Right cardiac atrium (tissue), 5 donors: ENCODE measurements at regions not wholly inside any gene's neighbourhood (a gene's known extent, or its start where the extent isn't known, plus 50 kb on each side); places are given as distances from the start of the nearest gene placed in this dataset.
"Not testable (repeated sequence)": the region's sequence is repeated elsewhere in the genome, so short reads cannot be mapped to it uniquely, and the experiment has no call there.

Source experiments
- ATAC-seq, 2 donors: fragments of 200-7000 bp; cut with Tn5 transposase; one replicate each; pipeline versions ENCODE4 v1.8.0 to v1.9.1; 2020; ENCODE audit warnings: moderate library complexity in 2 of 2, mild to moderate bottlenecking in 1 of 2
- DNase-seq, 3 donors: peaks; one replicate each; pipeline ENCODE4 v3.0.0-alpha.2; 2020
- H3K27ac ChIP-seq: one replicate; pipeline ENCODE4 v1.5.1; 2013; ENCODE audit warnings: mild to moderate bottlenecking, low read length, control low read depth, moderate library complexity
- H3K27me3 ChIP-seq: one replicate; pipeline ENCODE4 v1.6.1; 2013; ENCODE audit not compliant: control insufficient read depth, insufficient read depth
- H3K4me1 ChIP-seq: one replicate; pipeline ENCODE4 v1.6.1; 2013; ENCODE audit warnings: low read length; ENCODE audit not compliant: control insufficient read depth, insufficient read depth
- H3K4me3 ChIP-seq: one replicate; pipeline ENCODE4 v1.5.1; 2013; ENCODE audit warnings: low read length, control low read depth
- H3K9me3 ChIP-seq: one replicate; pipeline ENCODE4 v1.6.1; 2013; ENCODE audit warnings: low read length; ENCODE audit not compliant: control insufficient read depth
- WGBS: extraction: QIAGEN DNeasy Blood & Tissue Kit; methylation state at CpG from one replicate; pipeline ENCODE4 v1.1.7; 2013; 5-methylcytosine and 5-hydroxymethylcytosine counted together
- intact Hi-C, 4 donors: fragments of 100-400 bp; cut with DNase I; formaldehyde crosslinking; loops; one replicate each; pipeline versions ENCODE4 v1.11.0 to v1.14.0; 2022 to 2023
- donor health status: healthy with polysubstance abuse.
- donor health status: DM: no; HTN: yes; CAD: no.
- donor health status: DM: no; HTN: no; CAD: no.
- donor health status: DM: no; HTN: yes; CAD: no; lungs with severe emphysema.
- donor health status: DM: yes; HTN: yes; CAD: no.

GRCh38 chr15:26224266-26224665 lies 361.1 kb upstream of the ATP10A start:
- H3K27me3 ChIP-seq: no peaks in the 10 kb centered on the region
- intact Hi-C loops: no loop called here
- H3K4me1 ChIP-seq: no peaks in the 10 kb centered on the region
- H3K27ac ChIP-seq: no peak overlapping the region
- 82% methylated on average over 2 of the region's 2 CpGs for WGBS
- DNase-seq (no peak), ATAC-seq (no peak)
- H3K9me3 ChIP-seq: peaks cover 2% of the 10 kb centered on the region
- H3K4me3 ChIP-seq: no peak overlapping the region

GRCh38 chr15:26223720-26224119 lies 360.6 kb upstream of the ATP10A start:
- WGBS: 79% methylated on average over 2 of the region's 2 CpGs
- no peak for ATAC-seq
- H3K4me3 ChIP-seq: no peak overlapping the region

GRCh38 chr15:26222781-26223180 lies 359.7 kb upstream of the ATP10A start:
- WGBS: 71% methylated on average over 3 of the region's 3 CpGs
- Histone ChIP-seq H3K9me3 (no peaks in the 10 kb centered on the region), H3K4me3 (no peak overlapping the region), H3K27me3 (no peaks in the 10 kb centered on the region), H3K27ac (no peak overlapping the region), H3K4me1 (no peaks in the 10 kb centered on the region)
- DNase-seq (no peak), ATAC-seq (no peak)
- intact Hi-C loops: no loop called here

More at GRCh38 chr15:26223720-26224119, 360.6 kb upstream of the ATP10A start:
- Histone ChIP-seq H3K27ac (no peak overlapping the region), H3K4me1 (no peaks in the 10 kb centered on the region), H3K9me3 (peaks cover 2% of the 10 kb centered on the region), H3K27me3 (no peaks in the 10 kb centered on the region)
- intact Hi-C loops: no loop called here
- no peak for DNase-seq

- H3K4me3 ChIP-seq: not testable (repeated sequence)
Observed at GRCh38 chr15:26217043-26217442, 353.9 kb upstream of the ATP10A start.

GRCh38 chr15:26214290-26214689 lies 351.2 kb upstream of the ATP10A start:
- H3K27me3 ChIP-seq: no peaks in the 10 kb centered on the region
- DNase-seq: peak in 2 of 3 donors; percentile 56 to 64
- no peak overlapping the region for H3K4me3 ChIP-seq
- no peak overlapping the region for H3K27ac ChIP-seq
- WGBS: 63% methylated on average over 3 of the region's 3 CpGs
- intact Hi-C loops: no loop called here
- peak; percentile 66 to 86 for ATAC-seq
- no peaks in the 10 kb centered on the region for H3K9me3 ChIP-seq
- no peaks in the 10 kb centered on the region for H3K4me1 ChIP-seq

More at GRCh38 chr15:26217043-26217442, 353.9 kb upstream of the ATP10A start:
- H3K9me3 ChIP-seq, H3K27ac ChIP-seq, ATAC-seq, H3K27me3 ChIP-seq, H3K4me1 ChIP-seq, DNase-seq, intact Hi-C loops: not testable (repeated sequence)
- 87% methylated on average over 2 of the region's 2 CpGs for whole genome bisulfite sequencing

- Histone ChIP-seq H3K4me3 (no peak overlapping the region), H3K9me3 (no peaks in the 10 kb centered on the region), H3K27ac (no peak overlapping the region), H3K4me1 (no peaks in the 10 kb centered on the region), H3K27me3 (no peaks in the 10 kb centered on the region)
- ATAC-seq: no peak
- no peak for DNase-seq
- 86% methylated on average over 2 of the region's 2 CpGs for WGBS
- intact Hi-C loops: no loop called here
Observed at GRCh38 chr15:26213427-26213826, 350.3 kb upstream of the ATP10A start.

GRCh38 chr15:26212109-26212508 lies 349.0 kb upstream of the ATP10A start:
- H3K4me1 ChIP-seq: no peaks in the 10 kb centered on the region
- intact Hi-C loops: no loop called here
- no peaks in the 10 kb centered on the region for H3K27me3 ChIP-seq
- 58% methylated on average over 1 of the region's 1 CpG for WGBS
- H3K27ac ChIP-seq: no peak overlapping the region
- DNase-seq: no peak
- no peaks in the 10 kb centered on the region for H3K9me3 ChIP-seq
- ATAC-seq: peak in 1 of 2 donors; percentile 69
- H3K4me3 ChIP-seq: no peak overlapping the region

GRCh38 chr15:26210980-26211379 lies 347.9 kb upstream of the ATP10A start:
- Histone ChIP-seq H3K27ac (no peak overlapping the region), H3K27me3 (no peaks in the 10 kb centered on the region), H3K4me3 (no peak overlapping the region), H3K4me1 (no peaks in the 10 kb centered on the region), H3K9me3 (no peaks in the 10 kb centered on the region)
- intact Hi-C loops: no loop called here
- DNase-seq (no peak), ATAC-seq (no peak)
- WGBS: 50% methylated on average over 3 of the region's 3 CpGs

GRCh38 chr15:26201177-26201858 lies 338.2 kb upstream of the ATP10A start:
- intact Hi-C loops: no loop called here
- Histone ChIP-seq H3K27ac (no peak overlapping the region), H3K4me3 (no peak overlapping the region), H3K9me3 (no peaks in the 10 kb centered on the region), H3K27me3 (no peaks in the 10 kb centered on the region), H3K4me1 (no peaks in the 10 kb centered on the region)
- DNase-seq (no peak), ATAC-seq (no peak)
- 64% methylated on average over 9 of the region's 9 CpGs for whole genome bisulfite sequencing

- DNase-seq (no peak), ATAC-seq (no peak)
- WGBS: 53% methylated on average over 8 of the region's 8 CpGs
- Histone ChIP-seq H3K9me3 (no peaks in the 10 kb centered on the region), H3K27ac (no peak overlapping the region), H3K4me3 (no peak overlapping the region), H3K4me1 (no peaks in the 10 kb centered on the region), H3K27me3 (no peaks in the 10 kb centered on the region)
- intact Hi-C loops: no loop called here
Observed at GRCh38 chr15:26200427-26200826, 337.3 kb upstream of the ATP10A start.

GRCh38 chr15:26197719-26198118 lies 334.6 kb upstream of the ATP10A start:
- intact Hi-C loops: no loop called here
- Histone ChIP-seq H3K4me1 (no peaks in the 10 kb centered on the region), H3K4me3 (no peak overlapping the region), H3K27ac (no peak overlapping the region), H3K9me3 (no peaks in the 10 kb centered on the region), H3K27me3 (no peaks in the 10 kb centered on the region)
- DNase-seq (no peak), ATAC-seq (no peak)
- WGBS: 87% methylated on average over 5 of the region's 5 CpGs

GRCh38 chr15:26197060-26197459 lies 333.9 kb upstream of the ATP10A start:
- 52% methylated on average over 1 of the region's 1 CpG for WGBS
- Histone ChIP-seq H3K27ac (no peak overlapping the region), H3K27me3 (no peaks in the 10 kb centered on the region), H3K9me3 (no peaks in the 10 kb centered on the region), H3K4me3 (no peak overlapping the region), H3K4me1 (no peaks in the 10 kb centered on the region)
- intact Hi-C loops: no loop called here
- DNase-seq (no peak), ATAC-seq (no peak)
